Activated CD4-positive, alpha-beta memory T cell treated with anti-CD3 and anti-CD28 coated beads, Interleukin-2, amount 10 ng/mL, durations not matched to agents 7 days and 5 days (primary cell): ENCODE measurements at regions not wholly inside any gene's neighbourhood (a gene's known extent, or its start where the extent isn't known, plus 50 kb on each side); places are given as distances from the start of the nearest gene placed in this dataset.

Experiments
- CTCF ChIA-PET: fragments of 350-600 bp; sonication (Branson Sonifier 250); formaldehyde crosslinking; loops from one replicate; lab custom pipeline; 2021; ENCODE audit warnings: antibody characterized with exemption, inconsistent platforms; lab: Charles Lee
- POLR2A ChIA-PET: fragments of 350-600 bp; sonication (Branson Sonifier 250); formaldehyde crosslinking; loops from one replicate; lab custom pipeline; 2021; ENCODE audit warnings: antibody characterized with exemption; lab: Charles Lee
- DNase-seq: peaks from one replicate; pipeline ENCODE4 v3.0.0-alpha.2; 2020
- H3K27ac Mint-ChIP-seq: one replicate; pipeline ENCODE4 v1.8.0; 2021; ENCODE audit warnings: mild to moderate bottlenecking, mixed read lengths
- H3K27me3 Mint-ChIP-seq: one replicate; pipeline ENCODE4 v1.8.0; 2021; ENCODE audit warnings: mixed read lengths
- H3K36me3 Mint-ChIP-seq: one replicate; pipeline ENCODE4 v1.8.0; 2021; ENCODE audit warnings: low read depth, mixed read lengths
- H3K4me1 Mint-ChIP-seq: one replicate; pipeline ENCODE4 v1.8.0; 2021; ENCODE audit warnings: mixed read lengths
- H3K4me3 Mint-ChIP-seq: one replicate; pipeline ENCODE4 v1.8.0; 2021; ENCODE audit warnings: mild to moderate bottlenecking, mixed read lengths
- H3K9me3 Mint-ChIP-seq: one replicate; pipeline ENCODE4 v1.8.0; 2021; ENCODE audit warnings: mixed read lengths

DNA sequence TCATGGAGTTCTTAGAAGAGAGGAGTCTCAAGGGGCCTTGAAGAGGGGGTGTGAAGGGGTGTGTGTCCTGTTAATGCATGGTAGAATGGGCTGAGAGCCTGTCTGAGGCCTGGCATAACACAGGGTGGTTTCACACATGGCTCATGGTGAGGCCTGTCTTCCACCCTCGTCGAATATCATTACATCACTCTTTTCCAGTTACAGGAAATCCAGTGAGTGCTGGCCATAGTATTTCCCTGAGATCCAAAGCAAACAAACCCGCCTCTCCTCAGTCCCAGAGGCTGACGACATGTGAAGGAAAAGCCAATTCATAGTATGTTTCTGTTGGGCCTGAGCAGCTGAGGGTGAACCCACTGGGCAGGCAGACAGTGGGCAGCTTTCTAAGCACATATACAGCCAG lies 159.4 kb upstream of the NR3C1 start:
- Mint-ChIP-seq H3K27ac (no peak overlapping the region), H3K9me3 (no peaks in the 10 kb centered on the region), H3K27me3 (no peaks in the 10 kb centered on the region), H3K4me1 (peaks cover 11% of the 10 kb centered on the region), H3K36me3 (no peaks in the 10 kb centered on the region), H3K4me3 (no peak overlapping the region)
- POLR2A ChIA-PET: no interaction called here
- DNase-seq: no peak
- CTCF ChIA-PET: no interaction called here

DNA sequence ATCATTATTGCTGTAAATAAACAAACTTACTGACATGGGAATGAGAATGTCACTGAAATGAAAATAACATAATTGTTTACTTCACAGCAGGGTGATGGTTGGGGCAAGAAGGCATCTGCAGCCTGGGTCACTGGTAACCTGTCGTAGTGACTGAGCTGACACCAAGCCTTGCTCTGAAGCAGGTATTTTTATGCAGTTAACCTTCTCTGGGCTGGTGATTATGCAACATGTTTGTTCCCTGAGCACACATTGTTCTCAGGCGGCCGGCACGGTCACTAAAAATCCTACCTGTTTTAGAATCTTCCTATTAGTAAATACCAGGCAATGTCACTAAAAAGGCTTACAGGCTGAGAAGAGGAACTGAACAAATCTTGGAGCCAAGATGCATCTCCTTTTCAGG lies 157.7 kb upstream of the NR3C1 start:
- no peaks in the 10 kb centered on the region for H3K27me3 Mint-ChIP-seq
- H3K4me3 Mint-ChIP-seq: no peak overlapping the region
- ChIA-PET CTCF (no interaction called here), POLR2A (no interaction called here)
- H3K27ac Mint-ChIP-seq: no peak overlapping the region
- no peak for DNase-seq
- no peaks in the 10 kb centered on the region for H3K9me3 Mint-ChIP-seq
- peaks cover 22% of the 10 kb centered on the region for H3K4me1 Mint-ChIP-seq
- no peaks in the 10 kb centered on the region for H3K36me3 Mint-ChIP-seq

DNA sequence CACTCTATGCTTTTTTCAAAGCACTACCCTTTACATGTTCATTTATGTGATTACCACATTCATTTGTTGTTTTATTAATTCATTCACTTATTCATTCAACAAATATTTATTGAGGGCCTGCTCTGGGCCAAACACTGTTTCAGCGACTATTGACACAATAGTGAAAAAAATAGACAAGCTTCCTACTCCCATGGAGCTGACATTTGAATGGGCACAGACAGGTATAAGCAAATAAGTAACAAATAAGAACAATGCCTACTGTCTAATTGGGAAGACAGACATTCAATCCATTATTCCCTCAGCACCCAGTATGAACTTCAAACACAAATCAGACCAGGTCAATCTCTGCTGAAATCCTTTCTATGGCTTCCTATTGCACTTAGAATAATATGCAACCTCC lies 156.9 kb upstream of the NR3C1 start:
- Mint-ChIP-seq H3K27ac (no peak overlapping the region), H3K4me1 (peaks cover 22% of the 10 kb centered on the region), H3K27me3 (no peaks in the 10 kb centered on the region), H3K9me3 (no peaks in the 10 kb centered on the region), H3K36me3 (no peaks in the 10 kb centered on the region), H3K4me3 (no peak overlapping the region)
- CTCF ChIA-PET: no interaction called here
- DNase-seq: no peak
- POLR2A ChIA-PET: no interaction called here

DNA sequence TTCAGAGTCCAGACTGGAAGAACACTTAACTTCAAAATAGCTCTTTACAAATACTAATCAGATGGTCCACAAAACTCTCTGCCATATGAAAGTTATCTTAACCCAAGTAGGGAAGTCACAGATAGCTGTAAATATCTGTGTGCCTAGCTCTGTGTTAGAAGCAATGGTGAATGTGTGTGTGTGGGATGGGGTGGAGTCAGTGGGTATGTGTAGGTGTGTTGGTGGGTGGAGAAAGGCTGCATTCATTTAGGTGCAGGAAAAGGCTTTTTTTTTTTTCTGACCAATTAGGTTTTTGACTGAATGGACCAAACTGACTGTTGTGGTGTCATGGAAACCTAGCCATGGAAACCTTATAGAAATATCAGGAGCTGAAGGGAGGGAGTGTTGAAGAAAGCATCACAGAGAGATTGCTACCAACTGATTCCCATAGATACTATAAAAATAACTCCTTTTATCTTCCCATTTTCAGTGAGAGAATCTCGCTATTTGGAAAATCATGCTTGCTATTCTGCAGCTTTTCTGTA lies 156.2 kb upstream of the NR3C1 start:
- Mint-ChIP-seq H3K36me3 (no peaks in the 10 kb centered on the region), H3K27ac (no peak overlapping the region), H3K27me3 (no peaks in the 10 kb centered on the region), H3K4me3 (no peak overlapping the region), H3K9me3 (no peaks in the 10 kb centered on the region), H3K4me1 (peaks cover 22% of the 10 kb centered on the region)
- no peak for DNase-seq
- ChIA-PET POLR2A (interaction anchor here (1.6 kb wide), 1 partner anchor 46 kb away, joined by 3 read pairs; no protein-coding TSS in a partner anchor), CTCF (no interaction called here)

DNA sequence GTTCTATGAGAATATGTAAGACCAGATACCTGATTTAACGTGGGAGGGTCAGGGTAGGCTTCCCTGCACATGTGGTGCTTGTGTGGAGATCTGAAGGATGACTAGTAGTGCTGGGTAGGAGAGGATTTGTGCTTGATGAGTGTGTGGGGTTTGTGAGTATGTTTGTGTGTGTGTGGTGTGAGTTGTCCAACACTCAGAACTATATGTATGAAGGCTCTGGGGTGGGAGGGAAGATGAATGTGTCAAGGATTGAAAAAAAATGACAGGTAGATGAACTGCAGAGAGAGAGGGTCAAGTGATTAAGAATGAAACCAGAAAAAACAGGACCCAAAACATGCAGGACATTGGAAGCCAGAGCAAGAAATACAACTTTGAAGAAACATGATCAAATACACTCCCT lies 154.6 kb upstream of the NR3C1 start:
- Mint-ChIP-seq H3K4me1 (peaks cover 17% of the 10 kb centered on the region), H3K27ac (no peak overlapping the region), H3K36me3 (no peaks in the 10 kb centered on the region), H3K9me3 (no peaks in the 10 kb centered on the region), H3K4me3 (no peak overlapping the region), H3K27me3 (no peaks in the 10 kb centered on the region)
- DNase-seq: no peak
- ChIA-PET CTCF (no interaction called here), POLR2A (no interaction called here)

DNA sequence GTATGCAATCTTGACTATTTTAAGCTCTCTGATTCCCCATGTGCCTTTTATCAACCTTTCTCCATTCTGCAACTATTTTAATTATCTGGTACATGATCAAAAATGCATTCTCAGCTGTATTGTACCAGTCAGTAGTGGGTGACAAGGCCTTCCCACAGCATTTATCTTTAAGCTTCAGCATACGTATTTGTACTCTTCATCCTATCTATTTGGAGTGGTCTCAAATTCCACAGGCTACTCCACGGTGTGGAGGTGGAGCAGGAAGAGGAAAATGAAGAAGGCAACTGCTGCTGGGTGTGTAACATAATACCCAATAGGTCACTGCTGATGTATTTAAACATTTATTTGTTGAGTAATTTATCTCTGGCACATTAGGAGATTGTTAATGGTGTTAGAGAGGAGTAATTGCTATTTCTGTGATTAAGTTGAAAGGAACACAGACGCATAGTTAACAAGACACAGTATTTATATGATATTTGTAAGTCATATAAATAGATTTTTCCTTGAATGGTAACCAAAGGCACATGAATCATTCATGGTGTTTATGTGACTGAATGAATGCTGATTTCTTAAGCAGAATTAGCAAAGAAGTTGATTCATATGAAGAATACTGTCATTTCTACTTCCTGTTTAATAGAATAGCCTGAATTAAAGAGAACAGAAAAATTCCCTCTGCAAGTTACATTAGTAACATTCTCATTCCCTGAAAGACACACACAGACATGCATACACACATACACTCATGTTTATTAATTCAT lies 153.8 kb upstream of the NR3C1 start:
- DNase-seq: no peak
- Mint-ChIP-seq H3K27me3 (no peaks in the 10 kb centered on the region), H3K4me3 (no peak overlapping the region), H3K4me1 (peaks cover 17% of the 10 kb centered on the region), H3K27ac (peak overlapping the region; percentile 21), H3K36me3 (no peaks in the 10 kb centered on the region), H3K9me3 (no peaks in the 10 kb centered on the region)
- CTCF ChIA-PET: no interaction called here
- POLR2A ChIA-PET: no interaction called here

DNA sequence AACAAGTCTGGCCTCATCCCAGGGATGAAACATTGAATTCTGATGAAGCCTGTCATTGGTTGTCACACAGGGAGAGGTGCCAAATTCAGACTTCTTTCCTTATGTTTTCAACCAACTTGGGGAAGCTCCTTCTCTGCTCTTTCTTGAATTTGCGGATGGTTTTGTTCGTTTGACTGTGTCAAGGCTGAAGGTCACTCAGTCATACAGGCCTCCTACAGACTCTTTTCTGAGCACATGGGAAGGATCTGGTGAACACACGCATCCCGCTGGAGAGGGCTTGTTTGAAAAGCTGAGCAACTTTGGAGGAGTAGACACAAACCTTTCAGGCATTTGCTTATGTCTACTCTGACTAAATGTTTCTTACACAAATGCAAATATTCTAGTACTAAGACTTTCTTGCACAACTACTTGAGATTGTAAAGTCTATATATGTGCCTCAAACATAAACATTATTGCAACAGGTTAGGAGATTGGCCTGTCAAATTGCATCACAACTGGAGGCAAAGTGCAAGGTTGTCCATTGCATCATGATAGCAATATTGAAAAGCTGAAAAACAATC lies 151.5 kb upstream of the NR3C1 start:
- no peak for DNase-seq
- Mint-ChIP-seq H3K27ac (no peak overlapping the region), H3K36me3 (no peaks in the 10 kb centered on the region), H3K27me3 (no peaks in the 10 kb centered on the region), H3K9me3 (no peaks in the 10 kb centered on the region), H3K4me1 (peaks cover 19% of the 10 kb centered on the region), H3K4me3 (no peak overlapping the region)
- CTCF ChIA-PET: interaction anchor here (1.1 kb wide), 1 partner anchor 270 kb away, joined by 3 read pairs; no protein-coding TSS in a partner anchor
- POLR2A ChIA-PET: no interaction called here

DNA sequence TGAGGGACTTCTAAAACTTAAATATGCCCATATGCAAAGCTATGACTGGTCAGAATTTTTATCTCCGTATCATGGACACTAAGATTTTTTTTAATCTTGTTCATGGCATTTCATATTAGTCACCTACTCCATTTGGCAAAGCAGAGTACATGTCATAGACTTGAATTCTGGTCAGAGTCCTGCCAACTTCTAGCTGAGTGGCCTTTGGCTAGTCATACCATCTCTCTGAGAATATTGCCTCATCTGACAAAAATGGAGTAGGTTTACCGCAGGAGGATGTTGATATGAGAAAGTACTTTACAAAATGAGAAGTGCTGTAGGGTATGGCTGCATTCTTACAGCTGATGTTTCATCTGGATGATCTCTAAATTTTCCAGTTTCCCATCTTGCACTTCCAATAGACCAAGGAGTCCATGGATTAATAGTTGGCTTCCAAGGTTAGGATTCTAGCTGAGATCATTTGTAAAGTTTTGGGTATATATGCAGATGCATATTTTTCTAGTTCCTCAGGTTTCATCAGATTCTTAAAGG lies 150.8 kb upstream of the NR3C1 start:
- Mint-ChIP-seq H3K4me1 (peaks cover 17% of the 10 kb centered on the region), H3K4me3 (no peak overlapping the region), H3K27me3 (no peaks in the 10 kb centered on the region), H3K9me3 (no peaks in the 10 kb centered on the region), H3K36me3 (no peaks in the 10 kb centered on the region), H3K27ac (no peak overlapping the region)
- ChIA-PET CTCF (interaction anchor here (1.1 kb wide), 1 partner anchor 271 kb away, joined by 3 read pairs; no protein-coding TSS in a partner anchor), POLR2A (no interaction called here)
- no peak for DNase-seq

DNA sequence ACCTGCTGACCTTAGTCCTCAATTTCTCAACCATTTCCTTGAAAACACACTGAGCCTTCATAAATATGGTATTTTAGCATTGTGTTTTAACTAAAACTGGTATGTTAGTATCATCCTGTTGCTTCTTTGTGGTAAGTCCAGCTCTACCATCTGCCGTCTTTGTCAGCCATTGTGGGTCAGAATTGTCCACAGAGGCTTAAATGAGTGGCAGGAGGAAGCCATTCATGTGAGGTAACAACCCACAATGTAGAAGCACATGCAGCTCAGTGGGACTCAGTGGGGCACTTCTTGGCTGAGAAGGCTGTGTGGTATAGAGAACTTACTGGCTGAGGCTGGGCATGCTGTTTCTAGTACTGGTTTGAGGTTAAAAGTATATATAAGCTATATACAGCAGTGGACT lies 149.2 kb upstream of the NR3C1 start:
- H3K9me3 Mint-ChIP-seq: no peaks in the 10 kb centered on the region
- H3K4me3 Mint-ChIP-seq: no peak overlapping the region
- POLR2A ChIA-PET: no interaction called here
- H3K4me1 Mint-ChIP-seq: peaks cover 10% of the 10 kb centered on the region
- CTCF ChIA-PET: no interaction called here
- no peak overlapping the region for H3K27ac Mint-ChIP-seq
- H3K36me3 Mint-ChIP-seq: no peaks in the 10 kb centered on the region
- no peak for DNase-seq
- no peaks in the 10 kb centered on the region for H3K27me3 Mint-ChIP-seq

DNA sequence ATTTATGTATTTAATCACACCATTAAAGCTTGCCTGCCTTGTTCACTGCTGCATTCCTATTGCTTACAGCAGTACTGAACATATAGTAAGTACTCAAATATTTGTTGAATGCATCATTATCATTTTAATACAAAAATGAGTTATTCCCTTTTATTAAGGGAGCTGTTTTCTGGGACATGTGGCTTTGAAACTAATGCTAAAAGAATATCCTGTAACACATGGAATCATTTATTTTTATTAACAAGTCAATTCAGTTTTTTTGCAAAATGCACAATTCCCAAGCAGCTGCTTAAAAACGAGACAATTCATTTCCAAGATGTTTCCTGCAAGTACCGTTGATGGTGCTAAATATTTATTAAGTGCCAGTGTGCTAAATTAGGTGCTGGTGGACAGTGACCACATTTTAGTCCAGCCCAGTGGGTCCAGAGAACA lies 148.3 kb upstream of the NR3C1 start:
- ChIA-PET POLR2A (no interaction called here), CTCF (no interaction called here)
- Mint-ChIP-seq H3K27me3 (no peaks in the 10 kb centered on the region), H3K4me1 (peaks cover 2% of the 10 kb centered on the region), H3K9me3 (peaks cover 7% of the 10 kb centered on the region), H3K27ac (no peak overlapping the region), H3K4me3 (no peak overlapping the region), H3K36me3 (no peaks in the 10 kb centered on the region)
- DNase-seq: no peak

DNA sequence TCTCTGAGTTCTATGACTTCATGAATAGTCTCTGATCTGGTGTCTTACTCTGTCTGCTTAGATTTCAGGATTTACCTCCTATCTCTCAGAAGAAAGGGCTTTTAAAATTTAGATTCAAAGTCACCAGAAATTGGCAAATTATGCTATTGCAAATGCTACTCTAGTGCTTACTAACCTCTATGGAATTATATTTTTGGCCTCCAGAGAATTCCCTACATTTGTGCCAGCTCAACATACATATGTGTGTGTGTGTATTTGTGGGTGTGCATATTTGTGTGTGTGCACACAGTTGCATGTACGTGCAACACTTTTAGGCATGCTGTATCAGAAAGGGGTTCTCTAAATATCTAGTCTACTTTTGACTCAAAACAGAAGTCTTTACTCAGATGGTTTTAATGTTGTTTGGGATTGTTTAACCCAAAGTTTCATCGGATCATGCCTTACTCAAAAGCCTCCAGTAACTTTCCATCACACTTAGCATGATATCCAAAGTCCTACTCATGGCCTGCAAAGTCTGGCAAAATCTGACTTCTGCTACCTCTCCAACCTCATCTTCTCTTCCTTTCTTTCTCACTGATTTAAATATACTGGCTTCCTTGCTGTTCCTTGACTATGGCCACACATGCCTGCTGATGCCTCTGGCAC lies 147.6 kb upstream of the NR3C1 start:
- CTCF ChIA-PET: interaction anchor here (0.6 kb wide), 1 partner anchor 669 kb away, joined by 3 read pairs; no protein-coding TSS in a partner anchor
- POLR2A ChIA-PET: no interaction called here
- Mint-ChIP-seq H3K36me3 (no peaks in the 10 kb centered on the region), H3K4me1 (peaks cover 2% of the 10 kb centered on the region), H3K4me3 (no peak overlapping the region), H3K9me3 (peaks cover 7% of the 10 kb centered on the region), H3K27ac (no peak overlapping the region), H3K27me3 (no peaks in the 10 kb centered on the region)
- no peak for DNase-seq

DNA sequence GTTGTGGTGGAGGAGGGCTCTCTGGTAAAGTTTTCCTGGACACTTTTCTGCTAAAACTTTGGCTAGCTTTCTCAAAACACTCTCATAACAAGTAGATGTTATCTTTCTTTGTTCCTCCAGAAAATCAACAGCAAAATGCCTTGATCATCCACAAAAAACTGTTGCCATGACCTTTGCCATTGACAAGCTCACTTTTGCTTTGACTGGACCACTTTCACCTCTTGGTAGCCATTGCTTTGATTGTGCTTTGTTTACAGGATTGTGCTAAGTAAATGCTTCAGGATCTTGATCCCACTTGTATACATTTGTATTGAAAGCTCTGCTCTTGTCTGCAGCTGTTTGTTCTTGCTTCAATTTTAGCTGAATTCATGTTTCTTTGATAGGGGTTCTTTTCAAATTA lies 143.9 kb upstream of the NR3C1 start:
- no peak overlapping the region for H3K4me3 Mint-ChIP-seq
- peaks cover 2% of the 10 kb centered on the region for H3K4me1 Mint-ChIP-seq
- peaks cover 7% of the 10 kb centered on the region for H3K9me3 Mint-ChIP-seq
- DNase-seq: no peak
- H3K27ac Mint-ChIP-seq: no peak overlapping the region
- ChIA-PET CTCF (no interaction called here), POLR2A (no interaction called here)
- H3K27me3 Mint-ChIP-seq: peaks cover 2% of the 10 kb centered on the region
- H3K36me3 Mint-ChIP-seq: peaks cover 2% of the 10 kb centered on the region

DNA sequence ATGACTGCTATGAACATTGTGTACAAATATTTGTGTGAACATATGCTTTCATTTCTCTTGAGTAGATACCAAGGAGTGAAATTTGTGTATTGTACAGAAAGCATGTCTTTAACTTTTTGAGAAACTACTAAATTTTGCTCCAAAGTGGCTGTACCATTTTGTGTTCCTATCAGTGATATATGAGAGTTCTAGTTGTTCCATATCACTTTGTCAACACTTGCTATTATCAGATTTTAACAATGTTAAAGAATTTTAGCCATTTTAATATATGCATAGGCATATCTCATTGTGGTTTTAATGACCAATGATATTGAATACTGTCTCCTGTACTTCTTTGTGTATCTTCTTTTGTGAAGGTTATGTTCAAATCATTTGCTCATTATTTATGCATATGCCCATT lies 142.9 kb upstream of the NR3C1 start:
- DNase-seq: no peak
- ChIA-PET POLR2A (no interaction called here), CTCF (no interaction called here)
- no peak overlapping the region for H3K27ac Mint-ChIP-seq
- H3K4me1 Mint-ChIP-seq: peaks cover under 1% of the 10 kb centered on the region
- H3K9me3 Mint-ChIP-seq: peaks cover 7% of the 10 kb centered on the region
- H3K27me3 Mint-ChIP-seq: peaks cover 2% of the 10 kb centered on the region
- peaks cover 2% of the 10 kb centered on the region for H3K36me3 Mint-ChIP-seq
- no peak overlapping the region for H3K4me3 Mint-ChIP-seq
